ENCODE measurements at regions not wholly inside any gene's neighbourhood (a gene's known extent, or its start where the extent isn't known, plus 50 kb on each side); places are given as distances from the start of the nearest gene placed in this dataset.
"Not testable (repeated sequence)": the region's sequence is repeated elsewhere in the genome, so short reads cannot be mapped to it uniquely, and the experiment has no call there.

- DNase-seq (ENCODE audit: low read depth): no peak
Measured at GRCh38 chr5:18357486-18357885, 723.2 kb downstream of the TAF11L14 start.

GRCh38 chr5:18366234-18366633, 732.0 kb downstream of the TAF11L14 start:
- DNase-seq (ENCODE audit: low read depth): no peak

- no peak for DNase-seq (ENCODE audit: low read depth)
Measured at GRCh38 chr5:18370531-18370930, 736.3 kb downstream of the TAF11L14 start.

- no peak for DNase-seq (ENCODE audit: low read depth)
Measured at GRCh38 chr5:18375641-18376040, 741.4 kb downstream of the TAF11L14 start.

GRCh38 chr5:18378066-18378465, 743.8 kb downstream of the TAF11L14 start:
- DNase-seq (ENCODE audit: low read depth): no peak

- DNase-seq (ENCODE audit: low read depth): no peak
Measured at GRCh38 chr5:18379189-18379588, 744.9 kb downstream of the TAF11L14 start.

- DNase-seq (ENCODE audit: low read depth): no peak
Measured at GRCh38 chr5:18380729-18381362, 746.6 kb downstream of the TAF11L14 start.

- DNase-seq (ENCODE audit: low read depth): peak; percentile 18
Measured at GRCh38 chr5:18393565-18394442, 759.5 kb downstream of the TAF11L14 start.

GRCh38 chr5:18394443-18394804, 760.2 kb downstream of the TAF11L14 start:
- no peak for DNase-seq (ENCODE audit: low read depth)

GRCh38 chr5:18395126-18396110, 761.2 kb downstream of the TAF11L14 start:
- DNase-seq (ENCODE audit: low read depth): no peak

- no peak for DNase-seq (ENCODE audit: low read depth)
Measured at GRCh38 chr5:18397371-18397770, 763.1 kb downstream of the TAF11L14 start.

- no peak for DNase-seq (ENCODE audit: low read depth)
Measured at GRCh38 chr5:18397891-18398290, 763.6 kb downstream of the TAF11L14 start.

- not testable (repeated sequence) for DNase-seq (ENCODE audit: low read depth)
Measured at GRCh38 chr5:18399461-18400327, 765.4 kb downstream of the TAF11L14 start.

GRCh38 chr5:18403141-18403540, 768.9 kb downstream of the TAF11L14 start:
- no peak for DNase-seq (ENCODE audit: low read depth)

GRCh38 chr5:18403941-18404438, 769.7 kb downstream of the TAF11L14 start:
- no peak for DNase-seq (ENCODE audit: low read depth)

- DNase-seq (ENCODE audit: low read depth): no peak
Measured at GRCh38 chr5:18420711-18421110, 786.5 kb downstream of the TAF11L14 start.

GRCh38 chr5:18433336-18433735, 799.1 kb downstream of the TAF11L14 start:
- no peak for DNase-seq (ENCODE audit: low read depth)

- DNase-seq (ENCODE audit: low read depth): no peak
Measured at GRCh38 chr5:18438126-18438525, 803.9 kb downstream of the TAF11L14 start.

GRCh38 chr5:18455521-18455920, 821.3 kb downstream of the TAF11L14 start:
- no peak for DNase-seq (ENCODE audit: low read depth)

- no peak for DNase-seq (ENCODE audit: low read depth)
Measured at GRCh38 chr5:18457255-18457654, 823.0 kb downstream of the TAF11L14 start.

- DNase-seq (ENCODE audit: low read depth): no peak
Measured at GRCh38 chr5:18461766-18462165, 827.5 kb downstream of the TAF11L14 start.

Measured in non-pigmented ciliary epithelial cell (primary cell).